Uterus (tissue), 3 donors: ENCODE measurements at regions not wholly inside any gene's neighbourhood (a gene's known extent, or its start where the extent isn't known, plus 50 kb on each side); places are given as distances from the start of the nearest gene placed in this dataset.

Experiments used
- DNase-seq, 2 donors: peaks; one replicate each; pipeline ENCODE4 v3.0.0-alpha.2; 2019 to 2020
- H3K27ac ChIP-seq, 2 donors: fragments of 200-600 bp; sonication (generic); 1 replicate in 1 of 2; 2 replicates in 1 of 2; pipeline ENCODE4 v1.5.1; 2016 to 2018
- H3K27me3 ChIP-seq, 2 donors: fragments of 200-600 bp; sonication (generic); one replicate each; pipeline ENCODE4 v1.5.1; 2018 to 2019; ENCODE audit warnings: control low read depth in 1 of 2
- H3K36me3 ChIP-seq, 2 donors: fragments of 200-600 bp; sonication (generic); one replicate each; pipeline ENCODE4 v1.5.1; 2019; ENCODE audit warnings: control low read depth in 1 of 2
- H3K4me1 ChIP-seq, 2 donors: fragments of 200-600 bp; sonication (generic); one replicate each; pipeline ENCODE4 v1.5.1; 2018 to 2019; ENCODE audit warnings: control low read depth in 1 of 2
- H3K4me3 ChIP-seq, 2 donors: fragments of 200-600 bp; sonication (generic); 1 replicate in 1 of 2; 2 replicates in 1 of 2; pipeline ENCODE4 v1.5.1; 2018 to 2019; ENCODE audit warnings: mild to moderate bottlenecking in 1 of 2
- H3K9me3 ChIP-seq, 2 donors: fragments of 200-600 bp; sonication (generic); one replicate each; pipeline ENCODE4 v1.5.1; 2019; ENCODE audit warnings: control low read depth in 1 of 2
- POLR2A ChIP-seq, 2 donors: fragments of 450-650 bp; IDR thresholded peaks; one replicate each; pipeline ENCODE4 v1.6.1; 2016; ENCODE audit warnings: antibody characterized with exemption in 2 of 2, mild to moderate bottlenecking in 1 of 2, moderate library complexity in 1 of 2
- intact Hi-C: fragments of 100-400 bp; cut with DNase I; formaldehyde crosslinking; loops from one replicate; pipeline ENCODE4 v1.15.1; 2023; ENCODE audit warnings: low total_unique reads
- TF ChIP-seq, protein P1 (sequence below), 4 experiments: fragments of 200-600 bp in 2 of 4; fragments of 450-650 bp in 2 of 4; sonication (generic) in 2 of 4; IDR thresholded peaks; one replicate each; pipeline ENCODE4 v1.5.1; 2016 to 2019; ENCODE audit warnings: antibody characterized with exemption in 4 of 4, mild to moderate bottlenecking in 2 of 4, moderate library complexity in 1 of 4
- donor health status: DM: yes; HTN: yes; CAD: no.

DNA sequence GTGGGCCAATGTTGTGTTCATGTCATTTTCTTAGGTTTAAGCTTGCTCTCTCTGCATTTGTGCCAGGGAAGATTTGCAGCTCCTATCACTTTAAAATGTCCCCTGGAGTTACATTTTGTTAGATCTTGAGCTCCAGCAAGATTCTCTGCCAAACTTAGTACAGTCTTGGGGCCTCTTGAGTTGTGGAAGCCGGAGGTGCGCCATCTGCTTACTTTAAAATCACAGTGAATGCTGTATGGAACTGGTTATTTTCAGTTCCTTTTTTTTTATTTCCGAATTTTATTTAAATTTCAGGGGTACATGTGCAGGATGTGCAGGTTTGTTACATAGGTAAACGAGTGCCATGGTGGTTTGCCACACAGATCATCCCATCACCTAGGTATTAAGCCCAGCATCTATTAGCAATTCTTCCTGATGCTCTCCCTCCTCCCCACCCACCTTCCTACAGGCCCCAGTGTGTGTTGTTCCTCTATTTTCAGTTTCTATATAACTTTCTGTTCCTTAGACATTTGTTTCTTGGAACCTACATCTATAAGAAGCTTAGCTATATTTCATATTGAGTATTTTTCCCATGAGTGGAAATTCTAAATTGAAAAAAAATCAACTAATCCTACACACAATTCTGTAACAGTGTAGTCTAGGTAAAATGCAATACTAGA is 114.4 kb upstream of the CREB5 start:
- H3K9me3 ChIP-seq = no peaks in the 10 kb centered on the region
- no peak for TF ChIP-seq POLR2A (IDR thresholded peaks at IDR 0.05)
- no peak overlapping the region for H3K4me3 ChIP-seq
- H3K27me3 ChIP-seq = no peaks in the 10 kb centered on the region
- intact Hi-C loops = no loop called here
- no peak overlapping the region for H3K27ac ChIP-seq
- H3K36me3 ChIP-seq = no peaks in the 10 kb centered on the region
- H3K4me1 ChIP-seq = no peaks in the 10 kb centered on the region
- no peak for DNase-seq

DNA sequence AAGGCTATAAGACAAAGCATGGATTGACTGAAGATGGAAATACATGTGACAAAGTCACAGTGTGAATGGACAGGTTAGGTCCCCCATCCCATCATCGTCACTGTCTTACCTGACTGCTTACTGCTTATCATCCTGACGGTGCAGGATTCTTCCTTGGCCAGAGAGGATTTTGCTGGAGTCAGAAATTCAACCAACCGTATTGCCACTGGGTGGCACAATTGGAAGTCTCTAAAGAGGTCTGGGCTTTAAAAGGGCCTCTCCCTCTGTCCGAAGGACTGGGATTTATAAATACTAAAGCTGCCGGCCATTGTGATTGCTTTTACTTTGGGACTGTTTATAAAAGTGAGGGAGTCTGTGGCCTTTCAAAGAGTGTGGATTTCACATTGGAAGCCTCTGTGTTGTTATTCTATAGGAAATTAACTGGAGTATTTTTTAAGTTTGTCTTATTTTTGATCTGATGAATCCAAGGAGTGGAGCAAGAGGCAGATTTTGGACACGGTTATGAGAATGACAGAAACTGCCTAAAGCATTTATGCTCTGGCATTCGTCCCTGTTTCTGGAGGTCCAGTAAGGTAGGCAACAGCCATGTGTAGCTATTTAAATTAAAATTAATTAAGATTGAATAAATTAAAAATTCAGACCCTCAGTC is 113.3 kb upstream of the CREB5 start:
- TF ChIP-seq POLR2A (IDR thresholded peaks at IDR 0.05) = no peak
- TF ChIP-seq, protein P1, sequence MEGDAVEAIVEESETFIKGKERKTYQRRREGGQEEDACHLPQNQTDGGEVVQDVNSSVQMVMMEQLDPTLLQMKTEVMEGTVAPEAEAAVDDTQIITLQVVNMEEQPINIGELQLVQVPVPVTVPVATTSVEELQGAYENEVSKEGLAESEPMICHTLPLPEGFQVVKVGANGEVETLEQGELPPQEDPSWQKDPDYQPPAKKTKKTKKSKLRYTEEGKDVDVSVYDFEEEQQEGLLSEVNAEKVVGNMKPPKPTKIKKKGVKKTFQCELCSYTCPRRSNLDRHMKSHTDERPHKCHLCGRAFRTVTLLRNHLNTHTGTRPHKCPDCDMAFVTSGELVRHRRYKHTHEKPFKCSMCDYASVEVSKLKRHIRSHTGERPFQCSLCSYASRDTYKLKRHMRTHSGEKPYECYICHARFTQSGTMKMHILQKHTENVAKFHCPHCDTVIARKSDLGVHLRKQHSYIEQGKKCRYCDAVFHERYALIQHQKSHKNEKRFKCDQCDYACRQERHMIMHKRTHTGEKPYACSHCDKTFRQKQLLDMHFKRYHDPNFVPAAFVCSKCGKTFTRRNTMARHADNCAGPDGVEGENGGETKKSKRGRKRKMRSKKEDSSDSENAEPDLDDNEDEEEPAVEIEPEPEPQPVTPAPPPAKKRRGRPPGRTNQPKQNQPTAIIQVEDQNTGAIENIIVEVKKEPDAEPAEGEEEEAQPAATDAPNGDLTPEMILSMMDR (IDR thresholded peaks at IDR 0.05) = peak; percentile 19 to 44 (median 30)
- H3K4me1 ChIP-seq = no peaks in the 10 kb centered on the region
- H3K4me3 ChIP-seq = no peak overlapping the region
- intact Hi-C loops = no loop called here
- H3K27me3 ChIP-seq = no peaks in the 10 kb centered on the region
- H3K27ac ChIP-seq = no peak overlapping the region
- H3K36me3 ChIP-seq = no peaks in the 10 kb centered on the region
- H3K9me3 ChIP-seq = no peaks in the 10 kb centered on the region
- DNase-seq = peak in 1 of 2 donors; percentile 20

GRCh38 chr7:28299556-28299955 is 112.8 kb upstream of the CREB5 start:
- TF ChIP-seq, protein P1 (IDR thresholded peaks at IDR 0.05) = no peak
- no peaks in the 10 kb centered on the region for H3K9me3 ChIP-seq
- intact Hi-C loops = no loop called here
- H3K4me1 ChIP-seq = no peaks in the 10 kb centered on the region
- no peak overlapping the region for H3K4me3 ChIP-seq
- DNase-seq = no peak
- no peak overlapping the region for H3K27ac ChIP-seq
- no peaks in the 10 kb centered on the region for H3K27me3 ChIP-seq
- no peaks in the 10 kb centered on the region for H3K36me3 ChIP-seq

DNA sequence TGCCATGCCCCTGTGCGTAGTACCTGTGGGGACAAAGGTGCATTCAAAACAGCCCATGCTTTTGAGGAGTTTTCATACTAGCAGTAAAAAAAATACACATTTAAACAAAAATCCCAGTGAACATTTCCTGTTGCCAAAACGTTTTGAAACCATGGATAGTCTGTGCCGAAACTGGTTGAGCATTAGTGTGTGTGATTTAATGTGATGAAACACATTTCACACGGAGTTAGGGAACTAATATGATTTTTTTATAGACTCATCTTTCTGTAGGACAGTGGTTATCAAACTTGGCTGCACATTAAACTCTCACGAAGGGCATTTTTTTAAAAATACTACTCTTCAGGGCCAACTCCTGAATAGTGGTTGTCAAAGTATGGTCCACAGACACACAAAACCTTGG is 111.8 kb upstream of the CREB5 start:
- Histone ChIP-seq H3K27ac (no peak overlapping the region), H3K4me1 (no peaks in the 10 kb centered on the region), H3K36me3 (no peaks in the 10 kb centered on the region), H3K4me3 (no peak overlapping the region), H3K9me3 (no peaks in the 10 kb centered on the region), H3K27me3 (no peaks in the 10 kb centered on the region)
- no peak for TF ChIP-seq POLR2A (IDR thresholded peaks at IDR 0.05)
- TF ChIP-seq, protein P1 (IDR thresholded peaks at IDR 0.05) = no peak
- intact Hi-C loops = no loop called here
- DNase-seq = no peak

DNA sequence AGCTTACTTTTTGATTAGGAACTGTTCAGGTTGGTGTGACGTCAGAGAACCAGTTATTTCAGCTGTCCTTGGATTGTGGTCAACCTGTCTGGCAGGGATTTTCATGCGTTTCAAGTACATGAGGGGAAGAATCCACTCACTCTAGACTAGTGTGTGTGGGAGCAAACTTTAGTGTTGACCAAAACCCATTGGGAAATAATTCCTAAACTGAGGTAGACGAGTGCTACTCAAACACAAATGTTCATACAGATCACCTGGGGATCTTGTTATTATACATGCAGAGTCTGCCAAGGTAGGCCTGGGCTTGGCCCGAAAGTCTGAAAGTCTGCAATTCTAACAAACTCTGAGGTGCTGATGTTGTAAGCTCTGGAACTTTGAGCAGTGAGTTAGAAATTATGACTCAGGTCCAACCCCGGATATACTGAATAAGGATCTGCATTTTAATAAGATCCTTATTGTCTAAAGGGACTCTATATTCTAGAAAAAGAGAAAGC is 111.1 kb upstream of the CREB5 start:
- TF ChIP-seq POLR2A (IDR thresholded peaks at IDR 0.05) = no peak
- peak; percentile 59 to 62 for DNase-seq
- no peak overlapping the region for H3K27ac ChIP-seq
- H3K36me3 ChIP-seq = no peaks in the 10 kb centered on the region
- intact Hi-C loops = no loop called here
- no peaks in the 10 kb centered on the region for H3K9me3 ChIP-seq
- H3K27me3 ChIP-seq = no peaks in the 10 kb centered on the region
- H3K4me1 ChIP-seq = no peaks in the 10 kb centered on the region
- no peak overlapping the region for H3K4me3 ChIP-seq

GRCh38 chr7:28304290-28304689 is 108.0 kb upstream of the CREB5 start:
- Histone ChIP-seq H3K27ac (no peak overlapping the region), H3K4me1 (no peaks in the 10 kb centered on the region), H3K36me3 (no peaks in the 10 kb centered on the region), H3K4me3 (no peak overlapping the region), H3K9me3 (no peaks in the 10 kb centered on the region), H3K27me3 (no peaks in the 10 kb centered on the region)
- intact Hi-C loops = no loop called here
- DNase-seq = no peak
- no peak for TF ChIP-seq POLR2A (IDR thresholded peaks at IDR 0.05)
- TF ChIP-seq, protein P1 (IDR thresholded peaks at IDR 0.05) = no peak
